ENCODE measurements at regions not wholly inside any gene's neighbourhood (a gene's known extent, or its start where the extent isn't known, plus 50 kb on each side); places are given as distances from the start of the nearest gene placed in this dataset.

DNA sequence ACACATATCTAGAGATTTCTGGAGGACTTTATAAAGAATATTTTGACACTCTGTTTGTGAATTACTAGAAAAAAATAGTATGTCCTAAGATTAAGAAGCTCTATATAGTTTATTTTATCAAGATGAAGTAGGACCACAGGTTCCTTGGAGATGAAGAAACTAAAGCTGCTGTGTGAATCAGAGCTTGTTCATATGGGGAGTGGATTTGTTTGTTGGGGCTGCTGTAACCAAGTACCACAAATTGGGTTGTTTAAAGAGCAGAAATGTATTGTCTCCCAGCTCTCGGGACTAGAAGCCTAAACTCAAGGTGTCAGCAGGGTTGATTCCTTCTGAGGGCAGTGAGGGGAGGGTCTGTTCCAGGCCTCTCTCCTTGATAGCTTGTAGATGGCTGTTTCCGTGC, 270.6 kb upstream of the UMPS start:
- Mint-ChIP-seq H3K27ac (no peak overlapping the region), H3K9me3 (no peaks in the 10 kb centered on the region), H3K4me3 (no peak overlapping the region), H3K27me3 (peaks cover 12 to 45% (median 30%) of the 10 kb centered on the region in 5 donors), H3K36me3 (no peaks in the 10 kb centered on the region), H3K4me1 (no peaks in the 10 kb centered on the region)
- POLR2A ChIA-PET, result no interaction called here
- DNase-seq (no peak), ATAC-seq (no peak)

DNA sequence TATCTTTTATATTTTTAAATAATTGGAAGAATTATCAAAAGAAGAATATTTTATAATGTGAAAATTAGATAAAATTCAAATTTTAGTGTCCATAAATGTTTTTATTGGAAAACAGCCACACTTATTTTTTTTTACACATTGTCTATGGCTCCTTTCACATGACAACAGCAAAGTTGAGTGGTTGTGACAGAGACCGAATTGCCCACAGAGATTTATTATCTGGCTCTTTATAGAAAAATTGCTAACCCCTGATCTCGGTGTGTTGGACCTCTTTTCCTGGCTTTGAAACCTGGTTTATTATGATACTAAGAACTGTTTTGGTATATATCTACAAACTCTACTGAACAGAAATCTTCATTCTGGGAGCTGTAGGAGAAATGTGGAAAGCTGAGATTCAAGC, 269.1 kb upstream of the UMPS start:
- H3K36me3 Mint-ChIP-seq, result no peaks in the 10 kb centered on the region
- ATAC-seq (no peak), DNase-seq (no peak)
- no peaks in the 10 kb centered on the region for H3K9me3 Mint-ChIP-seq
- peaks cover 9 to 38% (median 28%) of the 10 kb centered on the region in 5 donors for H3K27me3 Mint-ChIP-seq
- POLR2A ChIA-PET, result no interaction called here
- H3K4me3 Mint-ChIP-seq, result no peak overlapping the region
- no peaks in the 10 kb centered on the region for H3K4me1 Mint-ChIP-seq
- no peak overlapping the region for H3K27ac Mint-ChIP-seq

DNA sequence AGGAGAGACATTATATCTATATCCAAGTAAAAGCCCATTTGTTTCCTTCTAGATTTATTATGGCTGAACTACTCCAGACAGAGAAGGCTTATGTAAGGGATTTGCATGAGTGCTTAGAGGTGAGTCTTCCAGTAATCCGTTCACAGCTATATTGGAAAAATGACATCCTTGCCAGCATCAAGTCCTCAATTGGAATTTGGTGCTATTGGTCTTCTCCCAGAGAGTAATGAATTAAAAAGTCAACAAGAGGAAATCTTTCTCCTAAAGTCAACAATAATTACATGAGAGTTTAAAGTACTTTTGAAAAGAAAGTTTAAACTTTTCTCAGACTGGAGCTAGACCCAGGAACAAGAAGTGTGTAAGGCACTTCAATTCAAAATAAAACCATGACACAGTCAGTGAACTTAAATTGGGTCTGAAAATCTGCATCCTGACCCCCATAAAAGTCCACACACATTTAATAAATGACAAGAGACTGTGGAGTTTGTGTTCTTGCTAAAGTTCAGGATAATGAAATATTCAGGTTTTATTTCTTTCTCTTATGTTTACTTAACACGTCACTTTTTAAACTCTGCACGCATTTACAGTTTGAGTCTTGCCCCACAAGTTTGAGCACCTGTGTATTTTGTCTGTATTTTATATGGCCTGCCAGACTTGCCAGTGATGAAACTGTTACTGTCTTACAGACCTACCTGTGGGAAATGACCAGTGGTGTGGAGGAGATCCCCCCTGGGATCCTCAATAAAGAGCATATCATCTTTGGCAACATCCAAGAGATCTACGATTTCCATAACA, 268.2 kb upstream of the UMPS start:
- DNase-seq (no peak), ATAC-seq (no peak)
- POLR2A ChIA-PET, result no interaction called here
- no peak overlapping the region for H3K27ac Mint-ChIP-seq
- H3K9me3 Mint-ChIP-seq, result no peaks in the 10 kb centered on the region
- peaks cover 8 to 42% (median 26%) of the 10 kb centered on the region in 5 donors for H3K27me3 Mint-ChIP-seq
- H3K4me3 Mint-ChIP-seq, result no peak overlapping the region
- no peaks in the 10 kb centered on the region for H3K36me3 Mint-ChIP-seq
- no peaks in the 10 kb centered on the region for H3K4me1 Mint-ChIP-seq

DNA sequence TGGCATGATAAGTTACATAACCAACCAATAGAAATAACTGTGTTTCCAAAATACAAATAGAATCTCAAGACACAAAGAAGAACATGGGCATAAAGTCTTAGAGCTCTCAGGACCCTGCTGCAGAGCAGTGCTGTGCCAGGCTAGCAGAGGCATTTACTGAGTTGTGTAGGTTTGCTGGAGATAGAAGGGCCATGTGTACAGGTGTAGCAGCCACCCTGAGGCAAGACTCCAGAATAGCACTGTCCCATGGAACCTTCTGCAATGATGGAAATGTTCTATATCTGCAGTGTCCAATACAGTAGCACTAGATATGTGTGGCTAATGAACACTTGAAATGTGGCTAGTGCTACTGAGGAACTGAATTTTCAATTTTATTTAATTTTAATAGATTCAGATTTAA, 267.0 kb upstream of the UMPS start:
- Mint-ChIP-seq H3K27ac (no peak overlapping the region), H3K9me3 (no peaks in the 10 kb centered on the region), H3K36me3 (no peaks in the 10 kb centered on the region), H3K4me3 (no peak overlapping the region), H3K4me1 (no peaks in the 10 kb centered on the region), H3K27me3 (peaks cover 10 to 42% (median 26%) of the 10 kb centered on the region in 5 donors)
- ATAC-seq (no peak), DNase-seq (no peak)
- POLR2A ChIA-PET, result no interaction called here

DNA sequence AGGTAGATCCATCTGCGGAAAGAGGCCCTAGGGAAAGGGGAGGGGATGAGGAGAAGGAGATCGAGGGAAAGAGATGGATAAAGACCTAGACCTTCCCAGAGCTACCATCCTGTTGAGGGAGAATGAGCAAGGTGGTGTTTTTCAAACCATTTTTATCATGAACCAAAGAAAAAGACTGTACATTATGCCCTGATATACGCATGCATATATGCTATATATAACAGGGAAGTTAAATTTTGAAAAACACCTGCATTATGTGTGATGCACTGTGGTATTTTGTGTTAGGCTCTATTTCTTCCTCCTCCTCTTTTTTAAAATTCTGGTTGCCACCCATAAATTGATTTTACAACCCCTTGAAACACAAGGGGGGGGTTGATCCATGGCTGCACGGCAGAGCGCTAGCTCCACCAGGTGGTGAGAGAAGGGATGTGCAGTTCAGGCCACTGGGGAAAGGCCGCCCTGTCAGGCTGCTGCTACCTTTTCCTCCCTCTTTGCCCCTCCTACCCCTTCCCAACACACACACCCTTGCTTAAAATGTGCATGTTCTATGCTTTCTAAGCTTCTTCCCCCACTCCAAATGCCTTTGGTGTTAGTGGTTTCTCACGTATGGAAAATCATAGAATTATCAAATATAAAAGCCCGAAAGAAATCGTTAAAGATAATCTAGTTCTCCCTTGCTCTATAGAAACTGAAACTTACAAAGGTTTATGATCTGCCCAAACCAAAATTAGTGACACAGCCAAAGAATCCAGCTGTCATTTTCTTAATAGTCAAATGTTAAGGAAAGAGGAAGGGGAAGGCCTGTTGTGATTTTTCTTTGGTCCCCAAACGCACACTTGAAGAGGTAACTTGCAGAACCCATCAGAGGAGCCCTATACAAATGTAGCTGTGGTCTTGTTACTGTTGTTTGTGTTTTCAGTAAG, 262.0 kb upstream of the UMPS start:
- ATAC-seq, result no peak
- no peak overlapping the region for H3K27ac Mint-ChIP-seq
- POLR2A ChIA-PET, result no interaction called here

DNA sequence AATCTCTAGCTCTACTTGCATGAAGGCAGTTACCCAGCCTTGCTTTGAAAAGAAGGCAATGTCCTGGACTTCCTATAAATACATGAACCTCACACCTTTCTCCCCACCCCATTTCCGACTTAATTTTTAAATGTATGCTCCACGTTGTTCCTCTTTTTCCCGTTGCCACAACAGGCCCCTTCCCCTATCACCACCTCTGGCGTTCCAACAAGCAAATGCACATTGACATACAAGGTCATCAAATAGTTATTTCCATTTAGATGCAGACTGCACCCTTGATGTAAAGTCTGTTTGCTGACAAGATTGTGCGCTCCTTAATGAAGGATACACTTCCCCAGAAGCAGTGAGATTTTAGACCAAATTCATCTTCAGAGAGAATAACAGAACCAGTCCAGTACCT, 260.7 kb upstream of the UMPS start:
- H3K36me3 Mint-ChIP-seq, result no peaks in the 10 kb centered on the region
- POLR2A ChIA-PET, result no interaction called here
- H3K4me3 Mint-ChIP-seq, result no peak overlapping the region
- H3K4me1 Mint-ChIP-seq, result no peaks in the 10 kb centered on the region
- H3K27ac Mint-ChIP-seq, result no peak overlapping the region
- DNase-seq (no peak), ATAC-seq (no peak)
- H3K9me3 Mint-ChIP-seq, result no peaks in the 10 kb centered on the region
- H3K27me3 Mint-ChIP-seq, result peaks cover 16 to 45% (median 27%) of the 10 kb centered on the region in 5 donors

More for the DNA sequence above, 262.0 kb upstream of the UMPS start:
- no peaks in the 10 kb centered on the region for H3K36me3 Mint-ChIP-seq
- no peak overlapping the region for H3K4me3 Mint-ChIP-seq
- DNase-seq, result no peak
- no peaks in the 10 kb centered on the region for H3K4me1 Mint-ChIP-seq
- H3K9me3 Mint-ChIP-seq, result no peaks in the 10 kb centered on the region
- peaks cover 16 to 39% (median 27%) of the 10 kb centered on the region in 5 donors for H3K27me3 Mint-ChIP-seq

DNA sequence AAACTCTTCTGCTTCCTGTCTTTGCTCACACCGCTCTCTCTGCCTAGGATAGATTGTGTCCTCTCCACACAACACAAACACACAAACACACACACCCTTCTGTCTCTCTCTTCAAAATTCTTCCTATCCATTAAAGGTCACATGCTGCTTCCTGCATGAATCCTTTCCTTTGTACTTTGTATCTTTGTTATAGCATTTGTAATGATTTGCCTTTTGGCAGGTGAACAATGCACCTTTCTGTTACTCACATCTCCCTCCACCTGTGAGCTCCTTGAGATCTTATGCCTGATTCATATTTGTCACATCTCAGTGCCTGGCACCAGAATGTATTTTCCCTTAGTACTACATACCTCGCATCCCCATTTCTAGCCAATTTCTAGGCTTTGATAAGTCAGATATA, 251.4 kb upstream of the UMPS start:
- H3K36me3 Mint-ChIP-seq, result no peaks in the 10 kb centered on the region
- H3K4me3 Mint-ChIP-seq, result no peak overlapping the region
- no peak overlapping the region for H3K27ac Mint-ChIP-seq
- H3K9me3 Mint-ChIP-seq, result peaks cover 0 to 2% (median 0%) of the 10 kb centered on the region in 9 donors
- peaks cover 9 to 19% (median 18%) of the 10 kb centered on the region in 5 donors for H3K27me3 Mint-ChIP-seq
- DNase-seq, result no peak
- ATAC-seq, result no peak
- H3K4me1 Mint-ChIP-seq, result peaks cover 0 to 1% (median 0%) of the 10 kb centered on the region in 4 donors
- POLR2A ChIA-PET, result no interaction called here

DNA sequence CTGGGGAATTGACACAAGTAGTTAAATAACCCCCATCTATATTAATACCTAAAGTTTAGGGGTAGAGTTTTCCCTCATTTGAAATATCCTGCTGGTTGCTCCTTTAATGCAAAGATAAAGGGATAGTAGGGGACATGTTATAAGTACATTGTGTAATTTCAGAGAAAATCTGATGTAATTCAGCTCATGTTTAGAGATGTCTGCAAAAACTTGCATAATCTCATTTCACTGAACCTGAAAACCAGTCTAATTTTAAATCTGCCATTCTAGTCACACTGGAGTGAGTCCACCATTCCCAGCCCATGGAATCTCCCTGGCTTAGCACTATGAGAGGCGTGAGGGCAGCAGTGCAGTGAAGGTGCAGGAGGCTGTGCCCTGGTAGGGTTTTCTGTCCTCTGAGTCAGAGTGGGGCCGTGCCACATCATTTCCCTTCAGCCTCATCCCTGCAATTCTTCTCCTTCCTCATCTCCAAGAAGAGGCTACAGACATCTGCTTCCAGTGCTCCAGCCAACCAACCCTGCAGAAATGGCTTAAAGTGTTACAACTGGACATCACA, 246.3 kb upstream of the UMPS start:
- no peak overlapping the region for H3K27ac Mint-ChIP-seq
- DNase-seq, result no peak
- POLR2A ChIA-PET, result no interaction called here
- no peak overlapping the region for H3K4me3 Mint-ChIP-seq
- ATAC-seq, result no peak
- H3K9me3 Mint-ChIP-seq, result peaks cover 0 to 2% (median 0%) of the 10 kb centered on the region in 9 donors
- peaks cover 10 to 49% (median 23%) of the 10 kb centered on the region in 5 donors for H3K27me3 Mint-ChIP-seq
- no peaks in the 10 kb centered on the region for H3K4me1 Mint-ChIP-seq
- H3K36me3 Mint-ChIP-seq, result no peaks in the 10 kb centered on the region

DNA sequence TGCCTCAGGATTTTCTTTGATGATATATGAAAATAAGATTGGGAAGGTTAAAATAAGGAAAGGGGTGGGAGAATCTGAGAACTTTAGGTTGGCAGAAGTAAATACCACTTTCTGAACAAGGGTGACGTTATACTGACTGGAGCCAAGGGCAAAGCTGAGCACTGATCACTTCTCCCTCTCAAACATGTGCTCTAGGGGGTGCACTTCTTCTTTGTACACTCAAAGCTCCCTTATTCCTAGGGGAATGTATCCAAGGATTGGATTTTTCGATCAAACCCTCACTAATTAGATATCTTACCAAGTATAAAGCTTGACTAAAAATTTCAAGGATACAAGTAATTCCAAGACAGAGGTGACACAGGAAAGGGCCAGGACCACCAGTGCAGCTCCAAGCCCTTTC, 243.9 kb upstream of the UMPS start:
- no peak overlapping the region for H3K4me3 Mint-ChIP-seq
- no peak overlapping the region for H3K27ac Mint-ChIP-seq
- H3K36me3 Mint-ChIP-seq, result peaks cover 0 to 2% (median 0%) of the 10 kb centered on the region in 3 donors
- H3K9me3 Mint-ChIP-seq, result peaks cover 0 to 2% (median 0%) of the 10 kb centered on the region in 9 donors
- ATAC-seq (no peak), DNase-seq (no peak)
- H3K4me1 Mint-ChIP-seq, result peaks cover 0 to 2% (median 0%) of the 10 kb centered on the region in 4 donors
- peaks cover 10 to 58% (median 36%) of the 10 kb centered on the region in 5 donors for H3K27me3 Mint-ChIP-seq
- POLR2A ChIA-PET, result no interaction called here

DNA sequence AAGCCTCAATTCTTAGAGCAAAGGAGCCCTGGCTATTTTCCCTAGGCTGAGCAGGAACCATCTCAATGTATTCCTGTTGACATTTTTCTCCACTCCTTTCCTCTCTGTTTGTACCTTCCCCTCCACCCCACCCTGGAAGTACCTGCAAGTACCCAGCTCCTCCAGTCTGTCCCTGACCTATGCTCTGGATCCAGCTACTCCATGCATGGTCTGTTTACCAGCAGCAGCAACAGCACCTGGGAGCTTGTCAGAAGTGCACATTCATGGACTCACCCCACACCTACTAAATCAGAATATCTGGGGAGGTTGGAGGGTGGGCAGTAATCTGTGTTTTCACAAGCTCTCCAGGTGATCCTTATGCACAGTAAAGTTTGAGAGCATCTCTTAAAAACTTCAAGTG, 240.7 kb upstream of the UMPS start:
- DNase-seq (no peak), ATAC-seq (no peak)
- Mint-ChIP-seq H3K27ac (no peak overlapping the region), H3K36me3 (peaks cover 0 to 2% (median 0%) of the 10 kb centered on the region in 3 donors), H3K9me3 (peaks cover 0 to 2% (median 0%) of the 10 kb centered on the region in 9 donors), H3K4me1 (peaks cover 0 to 2% (median 0%) of the 10 kb centered on the region in 4 donors), H3K27me3 (peaks cover 7 to 56% (median 24%) of the 10 kb centered on the region in 5 donors), H3K4me3 (no peak overlapping the region)
- POLR2A ChIA-PET, result no interaction called here

DNA sequence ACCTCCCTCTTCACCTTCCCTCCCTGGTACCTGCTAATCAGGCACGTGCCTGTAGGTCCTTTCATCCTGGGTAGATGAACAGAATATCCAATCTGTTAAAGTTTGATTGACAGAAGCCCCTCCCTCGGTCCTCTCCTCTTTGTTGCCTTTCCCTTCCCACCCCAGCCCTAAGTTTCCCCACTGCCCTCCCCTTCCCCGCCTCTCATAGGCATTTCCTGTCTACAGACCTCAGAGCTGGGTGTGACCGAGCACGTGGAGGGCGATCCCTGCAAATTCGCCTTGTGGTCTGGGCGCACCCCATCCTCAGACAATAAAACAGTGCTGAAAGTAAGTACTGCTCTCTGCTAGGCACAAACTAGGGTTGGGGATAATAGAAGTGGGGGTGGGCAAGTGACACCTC, 239.2 kb upstream of the UMPS start:
- Mint-ChIP-seq H3K9me3 (peaks cover 0 to 2% (median 0%) of the 10 kb centered on the region in 9 donors), H3K27ac (no peak overlapping the region), H3K4me1 (peaks cover 0 to 2% (median 0%) of the 10 kb centered on the region in 4 donors), H3K27me3 (peaks cover 4 to 44% (median 17%) of the 10 kb centered on the region in 5 donors), H3K36me3 (peaks cover 0 to 2% (median 0%) of the 10 kb centered on the region in 3 donors), H3K4me3 (no peak overlapping the region)
- DNase-seq (no peak), ATAC-seq (no peak)
- POLR2A ChIA-PET, result no interaction called here

DNA sequence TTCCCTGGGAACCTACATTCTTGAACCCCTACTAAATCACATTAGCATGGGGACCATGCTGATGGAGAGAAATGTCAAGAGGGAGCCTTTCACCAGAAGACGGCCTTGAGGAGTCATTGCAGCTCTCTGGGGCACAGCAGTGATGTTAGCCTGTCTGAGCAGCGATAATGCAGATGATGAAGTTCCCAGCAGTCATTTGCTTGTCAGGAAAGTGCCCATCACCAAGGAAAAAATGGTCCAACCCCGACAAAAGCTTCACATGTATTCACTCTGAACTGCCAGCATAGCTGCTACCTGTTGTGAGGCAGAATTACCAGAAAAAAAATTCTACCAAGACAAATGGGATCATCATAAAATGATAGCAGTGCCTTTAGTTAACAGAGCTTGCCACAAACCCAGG, 238.4 kb upstream of the UMPS start:
- Mint-ChIP-seq H3K27ac (peak overlapping the region in 1 of 10 donors; percentile 26), H3K4me1 (peaks cover 0 to 3% (median 1%) of the 10 kb centered on the region in 4 donors), H3K36me3 (peaks cover 0 to 2% (median 0%) of the 10 kb centered on the region in 3 donors), H3K4me3 (no peak overlapping the region), H3K9me3 (peaks cover 0 to 4% (median 0%) of the 10 kb centered on the region in 9 donors), H3K27me3 (peaks cover 6 to 44% (median 18%) of the 10 kb centered on the region in 5 donors)
- ATAC-seq (no peak), DNase-seq (no peak)
- POLR2A ChIA-PET, result no interaction called here

DNA sequence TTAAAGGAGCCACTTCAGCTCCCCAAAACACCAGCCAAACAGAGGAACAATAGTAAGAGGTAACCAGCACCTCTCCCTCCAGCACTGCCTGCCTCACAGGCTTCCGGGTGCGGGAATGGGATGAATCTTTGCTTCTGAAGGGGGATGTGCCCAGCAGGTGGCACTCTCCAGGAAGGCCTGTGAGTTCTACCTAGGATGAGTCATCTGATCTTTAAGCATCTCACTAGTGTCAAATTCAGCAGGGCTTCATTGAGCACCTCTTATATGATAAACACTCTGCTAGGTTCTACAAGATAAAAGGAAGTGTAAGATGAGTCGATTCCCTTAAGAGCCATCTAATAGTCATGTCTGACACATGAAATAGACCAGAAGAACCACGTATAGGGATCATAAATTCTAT, 237.4 kb upstream of the UMPS start:
- POLR2A ChIA-PET, result no interaction called here
- Mint-ChIP-seq H3K36me3 (peaks cover 0 to 2% (median 0%) of the 10 kb centered on the region in 3 donors), H3K27me3 (peaks cover 6 to 37% (median 18%) of the 10 kb centered on the region in 5 donors), H3K4me3 (no peak overlapping the region), H3K27ac (no peak overlapping the region), H3K9me3 (peaks cover 0 to 4% (median 0%) of the 10 kb centered on the region in 9 donors), H3K4me1 (peaks cover 0 to 3% (median 1%) of the 10 kb centered on the region in 4 donors)
- DNase-seq (no peak), ATAC-seq (no peak)

Data from naive thymus-derived CD8-positive, alpha-beta T cell (primary cell).